ENCODE measurements at regions not wholly inside any gene's neighbourhood (a gene's known extent, or its start where the extent isn't known, plus 50 kb on each side); places are given as distances from the start of the nearest gene placed in this dataset.
"Not testable (repeated sequence)": the region's sequence is repeated elsewhere in the genome, so short reads cannot be mapped to it uniquely, and the experiment has no call there.

DNA sequence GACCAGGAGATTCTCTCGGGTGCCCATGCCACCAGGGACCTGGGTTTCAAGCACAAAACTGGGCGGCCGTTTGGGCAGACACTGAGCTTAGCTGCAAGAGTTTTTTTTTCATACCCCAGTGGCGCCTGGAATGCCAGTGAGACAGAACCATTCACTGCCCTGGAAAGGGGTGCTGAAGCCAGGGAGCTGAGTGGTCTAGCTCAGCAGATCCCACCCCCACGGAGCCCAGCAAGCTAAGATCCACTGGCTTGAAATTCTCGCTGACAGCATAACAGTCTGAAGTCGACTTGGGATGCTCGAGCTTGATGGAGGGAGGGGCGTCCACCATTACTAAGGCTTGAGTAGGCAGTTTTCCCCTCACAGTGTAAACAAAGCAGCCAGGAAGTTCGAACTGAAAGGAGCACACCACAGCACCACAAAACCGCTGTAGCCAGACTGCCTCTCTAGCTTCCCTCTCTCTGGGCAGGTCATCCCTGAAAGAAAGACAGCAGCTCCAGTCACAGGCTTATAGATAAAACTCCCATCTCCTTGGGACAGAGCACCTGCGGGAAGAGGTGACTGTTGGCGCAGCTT is 157.7 kb downstream of the GIPC2 start:
- CTCF ChIA-PET: interaction anchor here (0.6 kb wide), 1 partner anchor 9 kb away, joined by 3 read pairs; no protein-coding TSS in a partner anchor
- DNase-seq (ENCODE audit: low spot score); H3K27ac ChIP-seq; POLR2A ChIA-PET (ENCODE audit: low non-redundant PET): not testable (repeated sequence)

DNA sequence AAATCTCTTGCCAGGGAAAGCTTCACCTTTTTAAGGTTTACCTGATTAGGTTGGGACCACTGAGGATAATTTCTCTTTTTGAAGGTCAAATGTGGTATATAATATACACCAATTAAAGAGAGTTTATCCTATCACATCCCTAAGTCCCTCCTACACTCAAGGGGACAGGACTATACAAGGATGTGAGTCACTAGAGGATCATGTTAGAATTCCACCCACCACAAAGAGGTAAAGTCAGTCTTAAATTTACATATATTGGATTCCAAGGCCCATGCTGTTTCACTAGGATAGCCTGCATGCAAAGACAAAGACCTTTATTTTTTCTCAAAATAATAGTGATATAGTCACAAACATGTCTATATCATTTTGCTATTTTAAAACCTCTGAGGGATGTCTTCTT is 164.4 kb downstream of the GIPC2 start:
- DNase-seq (ENCODE audit: low spot score): peak; percentile 32
- POLR2A ChIA-PET (ENCODE audit: low non-redundant PET): no interaction called here

DNA sequence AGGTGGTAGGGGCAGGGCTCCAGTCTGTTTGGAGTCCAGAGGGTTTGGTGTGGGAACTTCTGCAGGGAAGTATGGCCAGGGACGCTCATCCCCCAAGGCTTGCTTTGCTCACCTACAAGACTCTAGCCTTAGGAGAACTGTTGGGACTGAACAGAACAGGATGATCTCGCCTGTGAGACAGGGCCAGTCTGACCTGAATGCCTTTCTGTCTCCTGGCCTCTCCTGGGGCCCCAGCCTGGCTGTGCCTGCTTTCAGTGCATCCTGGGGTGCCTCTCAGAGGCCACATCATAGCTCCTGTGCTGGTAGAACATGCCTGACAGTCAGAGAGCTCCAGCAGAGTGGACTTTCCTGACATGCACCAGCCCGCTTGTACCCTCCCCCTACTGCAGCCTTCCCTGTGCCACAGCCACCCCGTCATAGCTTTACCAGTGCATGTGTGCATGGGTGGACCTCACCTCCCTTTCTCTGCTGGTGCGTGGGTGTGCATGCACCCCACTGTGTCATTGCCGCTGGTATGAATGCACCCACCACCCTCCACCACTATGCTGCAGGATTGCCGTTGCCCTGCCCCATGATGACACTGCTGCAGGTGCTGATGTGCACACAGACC is 165.8 kb downstream of the GIPC2 start:
- CTCF ChIA-PET: no interaction called here
- TF ChIP-seq, protein P1, sequence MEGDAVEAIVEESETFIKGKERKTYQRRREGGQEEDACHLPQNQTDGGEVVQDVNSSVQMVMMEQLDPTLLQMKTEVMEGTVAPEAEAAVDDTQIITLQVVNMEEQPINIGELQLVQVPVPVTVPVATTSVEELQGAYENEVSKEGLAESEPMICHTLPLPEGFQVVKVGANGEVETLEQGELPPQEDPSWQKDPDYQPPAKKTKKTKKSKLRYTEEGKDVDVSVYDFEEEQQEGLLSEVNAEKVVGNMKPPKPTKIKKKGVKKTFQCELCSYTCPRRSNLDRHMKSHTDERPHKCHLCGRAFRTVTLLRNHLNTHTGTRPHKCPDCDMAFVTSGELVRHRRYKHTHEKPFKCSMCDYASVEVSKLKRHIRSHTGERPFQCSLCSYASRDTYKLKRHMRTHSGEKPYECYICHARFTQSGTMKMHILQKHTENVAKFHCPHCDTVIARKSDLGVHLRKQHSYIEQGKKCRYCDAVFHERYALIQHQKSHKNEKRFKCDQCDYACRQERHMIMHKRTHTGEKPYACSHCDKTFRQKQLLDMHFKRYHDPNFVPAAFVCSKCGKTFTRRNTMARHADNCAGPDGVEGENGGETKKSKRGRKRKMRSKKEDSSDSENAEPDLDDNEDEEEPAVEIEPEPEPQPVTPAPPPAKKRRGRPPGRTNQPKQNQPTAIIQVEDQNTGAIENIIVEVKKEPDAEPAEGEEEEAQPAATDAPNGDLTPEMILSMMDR (conservative IDR thresholded peaks at IDR 0.05; ENCODE audit: low read depth): no peak
- H3K27ac ChIP-seq: no peak overlapping the region
- no peak for DNase-seq (ENCODE audit: low spot score)
- POLR2A ChIA-PET (ENCODE audit: low non-redundant PET): no interaction called here

More for the DNA sequence above, 164.4 kb downstream of the GIPC2 start:
- TF ChIP-seq, protein P1 (conservative IDR thresholded peaks at IDR 0.05; ENCODE audit: low read depth): no peak
- no peak overlapping the region for H3K27ac ChIP-seq
- CTCF ChIA-PET: no interaction called here

DNA sequence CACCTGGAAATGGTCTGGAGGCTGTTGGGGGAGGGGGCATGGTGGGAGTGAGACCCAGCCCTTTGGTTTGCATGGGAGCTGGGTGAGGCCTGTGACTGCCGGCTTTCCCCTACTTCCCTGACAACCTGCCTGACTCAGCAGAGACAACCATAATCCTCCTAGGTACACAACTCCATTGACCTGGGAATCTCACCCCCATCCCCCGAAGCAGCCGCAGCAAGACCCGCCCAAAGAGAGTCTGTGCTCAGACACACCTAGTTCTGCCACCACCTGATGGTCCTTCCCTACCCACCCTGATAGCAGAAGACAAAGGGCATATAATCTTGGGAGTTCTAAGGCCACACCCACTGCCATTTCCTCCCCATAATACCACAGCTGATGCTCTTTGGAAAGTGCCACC is 168.6 kb downstream of the GIPC2 start:
- TF ChIP-seq, protein P1 (conservative IDR thresholded peaks at IDR 0.05; ENCODE audit: low read depth): no peak
- ChIA-PET CTCF (no interaction called here), POLR2A (ENCODE audit: low non-redundant PET) (no interaction called here)
- no peak for DNase-seq (ENCODE audit: low spot score)
- no peak overlapping the region for H3K27ac ChIP-seq

DNA sequence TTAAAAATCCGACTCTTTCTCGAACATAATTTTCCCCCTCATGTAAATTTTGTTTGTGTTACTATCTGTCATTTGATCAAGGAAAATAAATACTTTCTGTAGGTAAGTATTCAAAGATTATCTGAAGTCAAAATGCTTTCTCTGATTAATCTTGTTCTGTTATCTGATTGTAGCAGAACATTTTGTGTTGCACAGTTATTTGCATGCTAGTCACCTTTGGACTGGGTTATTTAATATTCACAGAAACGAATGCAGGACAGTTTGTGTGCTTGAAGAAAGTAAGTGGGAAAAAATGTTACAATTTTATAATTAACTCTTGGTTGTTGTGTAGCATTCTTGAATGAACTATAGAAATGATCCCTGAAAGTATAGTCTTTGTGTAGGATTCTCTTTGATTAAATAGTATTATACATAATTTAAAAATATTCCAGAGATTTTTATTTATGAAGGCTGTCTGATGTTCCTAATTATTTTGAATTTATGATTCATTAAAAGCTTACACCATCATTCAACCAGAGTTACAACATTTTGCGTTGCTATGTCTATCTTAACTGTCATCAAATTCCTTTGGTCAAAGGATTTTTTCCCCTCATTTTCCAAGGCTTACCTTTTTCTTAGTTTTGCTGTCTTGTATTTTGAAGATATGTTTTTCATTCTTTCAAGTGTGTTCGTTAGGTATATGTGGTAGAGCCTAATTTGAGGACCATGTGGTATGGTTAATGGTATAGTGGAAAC is 176.6 kb downstream of the GIPC2 start:
- no peak overlapping the region for H3K27ac ChIP-seq
- TF ChIP-seq, protein P1 (conservative IDR thresholded peaks at IDR 0.05; ENCODE audit: low read depth): no peak
- ChIA-PET CTCF (interaction anchor here (0.7 kb wide), 1 partner anchor 9 kb away, joined by 4 read pairs; no protein-coding TSS in a partner anchor), POLR2A (ENCODE audit: low non-redundant PET) (no interaction called here)
- DNase-seq (ENCODE audit: low spot score): no peak

DNA sequence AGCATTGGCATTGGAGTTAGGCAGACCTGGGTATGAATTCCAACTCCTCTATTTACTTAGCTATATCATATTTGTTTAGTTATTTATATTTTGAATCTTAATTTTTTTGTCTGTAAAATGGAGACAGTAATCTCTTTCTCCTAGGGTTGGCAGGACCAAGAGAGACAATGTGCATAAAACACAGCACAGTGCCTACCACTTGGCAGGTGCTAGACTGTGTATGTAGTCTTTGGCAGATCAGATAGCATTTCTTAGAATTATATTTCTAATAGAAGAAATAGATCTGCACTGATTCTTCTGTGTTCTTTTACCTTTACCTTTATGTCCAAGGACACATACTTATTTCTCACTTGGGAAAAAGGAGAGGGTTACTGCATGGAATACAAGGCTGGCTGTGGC is 177.2 kb downstream of the GIPC2 start:
- ChIA-PET POLR2A (ENCODE audit: low non-redundant PET) (no interaction called here), CTCF (no interaction called here)
- no peak overlapping the region for H3K27ac ChIP-seq
- DNase-seq (ENCODE audit: low spot score): no peak
- TF ChIP-seq, protein P1 (conservative IDR thresholded peaks at IDR 0.05; ENCODE audit: low read depth): no peak
